HEK293 (cell line): ENCODE measurements at regions not wholly inside any gene's neighbourhood (a gene's known extent, or its start where the extent isn't known, plus 50 kb on each side); places are given as distances from the start of the nearest gene placed in this dataset.

ENCODE experiments used
- CTCF ChIA-PET: fragments of 350-600 bp; formaldehyde crosslinking; extraction: SDS; loops from one replicate; lab custom pipeline; 2021; ENCODE audit warnings: antibody characterized with exemption; lab: Yijun Ruan, JAX
- POLR2A ChIA-PET: fragments of 300-600 bp; formaldehyde crosslinking; extraction: SDS; loops from one replicate; lab custom pipeline; 2020; ENCODE audit warnings: antibody characterized with exemption, inconsistent platforms; lab: Yijun Ruan, JAX
- H3K27ac ChIP-seq: fragments of 200-500 bp; sonication (Bioruptor generic); 2 replicates; pipeline ENCODE4 v1.5.1; 2014; ENCODE audit warnings: low read depth, low read length, control low read depth, inconsistent platforms; ENCODE audit errors: extremely low read depth
- H3K36me3 ChIP-seq, 2 experiments: fragments of 200-500 bp in 1 of 2; sonication (Bioruptor generic) in 1 of 2; 1 replicate in 1 of 2; 2 replicates in 1 of 2; pipeline ENCODE4 v1.5.1; 2014 to 2017; ENCODE audit warnings: inconsistent platforms in 2 of 2, low read length in 2 of 2; ENCODE audit not compliant: control insufficient read depth in 2 of 2, insufficient read depth in 1 of 2
- H3K4me1 ChIP-seq: fragments of 200-500 bp; sonication (Bioruptor generic); 2 replicates; pipeline ENCODE4 v1.5.1; 2014; ENCODE audit warnings: mild to moderate bottlenecking, low read length, inconsistent platforms; ENCODE audit not compliant: control insufficient read depth, insufficient read depth
- H3K4me3 ChIP-seq: 2 replicates; pipeline ENCODE4 v1.5.1; 2011; ENCODE audit warnings: low read depth, mild to moderate bottlenecking, control low read depth, low read length, moderate library complexity
- H3K9me3 ChIP-seq: fragments of 200-500 bp; sonication (Bioruptor generic); 2 replicates; pipeline ENCODE4 v1.5.1; 2014; ENCODE audit warnings: low read depth, low read length, inconsistent platforms; ENCODE audit not compliant: control insufficient read depth, insufficient read depth
- GLIS1 ChIP-seq: fragments of 450-650 bp; formaldehyde crosslinking; IDR thresholded peaks from 2 replicates; pipeline ENCODE4 v1.5.1; 2016; ENCODE audit warnings: missing biosample characterization, missing genetic modification characterization
- HOXA7 ChIP-seq: sonication (generic); formaldehyde crosslinking; IDR thresholded peaks from 2 replicates; pipeline ENCODE4 v1.8.1; 2022; ENCODE audit warnings: missing genetic modification reagents, borderline replicate concordance
- MYNN ChIP-seq: fragments of 450-650 bp; formaldehyde crosslinking; IDR thresholded peaks from 2 replicates; pipeline ENCODE4 v1.5.1; 2016; ENCODE audit warnings: missing biosample characterization, missing genetic modification characterization, borderline replicate concordance
- SP2 ChIP-seq: fragments of 450-650 bp; formaldehyde crosslinking; IDR thresholded peaks from 2 replicates; pipeline ENCODE4 v1.5.1; 2016; ENCODE audit warnings: missing biosample characterization, missing genetic modification characterization
- SP7 ChIP-seq: fragments of 450-650 bp; formaldehyde crosslinking; IDR thresholded peaks from 2 replicates; pipeline ENCODE4 v1.5.1; 2016; ENCODE audit warnings: missing biosample characterization, missing genetic modification characterization
- ZBTB17 ChIP-seq: fragments of 450-650 bp; formaldehyde crosslinking; IDR thresholded peaks from 2 replicates; pipeline ENCODE4 v1.5.1; 2016; ENCODE audit warnings: missing biosample characterization, missing genetic modification characterization
- ZBTB20 ChIP-seq: fragments of 450-650 bp; formaldehyde crosslinking; IDR thresholded peaks from 2 replicates; pipeline ENCODE4 v1.5.1; 2016; ENCODE audit warnings: missing biosample characterization, missing genetic modification characterization
- ZBTB48 ChIP-seq: fragments of 450-650 bp; formaldehyde crosslinking; IDR thresholded peaks from 2 replicates; pipeline ENCODE4 v1.5.1; 2016; ENCODE audit warnings: missing biosample characterization, missing genetic modification characterization
- ZFP3 ChIP-seq: fragments of 450-650 bp; formaldehyde crosslinking; IDR thresholded peaks from 2 replicates; pipeline ENCODE4 v1.5.1; 2016; ENCODE audit warnings: low read depth, missing biosample characterization, missing genetic modification characterization
- ZFP37 ChIP-seq: fragments of 450-650 bp; formaldehyde crosslinking; IDR thresholded peaks from 2 replicates; pipeline ENCODE4 v1.5.1; 2016; ENCODE audit warnings: missing biosample characterization, missing genetic modification characterization
- ZIC2 ChIP-seq: fragments of 450-650 bp; formaldehyde crosslinking; IDR thresholded peaks from 2 replicates; pipeline ENCODE4 v1.5.1; 2016; ENCODE audit warnings: missing biosample characterization, missing genetic modification characterization
- ZNF174 ChIP-seq: fragments of 450-650 bp; formaldehyde crosslinking; IDR thresholded peaks from 2 replicates; pipeline ENCODE4 v1.5.0; 2017; ENCODE audit warnings: missing biosample characterization, mild to moderate bottlenecking, missing genetic modification characterization
- ZNF423 ChIP-seq: fragments of 450-650 bp; formaldehyde crosslinking; IDR thresholded peaks from 2 replicates; pipeline ENCODE4 v1.5.1; 2016; ENCODE audit warnings: missing biosample characterization, missing genetic modification characterization
- ZNF600 ChIP-seq: fragments of 450-650 bp; formaldehyde crosslinking; IDR thresholded peaks from 2 replicates; pipeline ENCODE4 v1.5.1; 2016; ENCODE audit warnings: missing biosample characterization, missing genetic modification characterization
- ZNF660 ChIP-seq: fragments of 450-650 bp; IDR thresholded peaks from 2 replicates; pipeline ENCODE4 v1.5.1; 2018; ENCODE audit warnings: missing biosample characterization, mild to moderate bottlenecking, missing genetic modification characterization
- ZNF843 ChIP-seq: fragments of 450-650 bp; formaldehyde crosslinking; IDR thresholded peaks from 2 replicates; pipeline ENCODE4 v1.5.1; 2016; ENCODE audit warnings: missing biosample characterization, missing genetic modification characterization
- ZSCAN16 ChIP-seq: fragments of 450-650 bp; formaldehyde crosslinking; IDR thresholded peaks from 2 replicates; pipeline ENCODE4 v1.5.1; 2016; ENCODE audit warnings: missing biosample characterization, missing genetic modification characterization
- ZSCAN23 ChIP-seq: fragments of 450-650 bp; formaldehyde crosslinking; IDR thresholded peaks from 2 replicates; pipeline ENCODE4 v1.5.1; 2016; ENCODE audit warnings: missing biosample characterization, missing genetic modification characterization
- ZXDB ChIP-seq: fragments of 450-650 bp; formaldehyde crosslinking; IDR thresholded peaks from 2 replicates; pipeline ENCODE4 v1.5.1; 2016; ENCODE audit warnings: missing biosample characterization, missing genetic modification characterization
- TF ChIP-seq, protein P1 (sequence below): fragments of 450-650 bp; formaldehyde crosslinking; IDR thresholded peaks from 2 replicates; pipeline ENCODE4 v1.5.1; 2016; ENCODE audit warnings: missing biosample characterization, missing genetic modification characterization
- TF ChIP-seq, protein P2 (sequence below): fragments of 450-650 bp; formaldehyde crosslinking; IDR thresholded peaks from 2 replicates; pipeline ENCODE4 v1.5.1; 2016; ENCODE audit warnings: missing biosample characterization, missing genetic modification characterization
- TF ChIP-seq, protein P3 (sequence below): fragments of 450-650 bp; formaldehyde crosslinking; conservative IDR thresholded peaks from 2 replicates; pipeline ENCODE4 v1.5.1; 2016; ENCODE audit warnings: low read depth, missing biosample characterization, missing genetic modification characterization
- TF ChIP-seq, protein P4 (sequence below): fragments of 450-650 bp; formaldehyde crosslinking; IDR thresholded peaks from 2 replicates; pipeline ENCODE4 v1.5.1; 2016; ENCODE audit warnings: missing biosample characterization, missing genetic modification characterization

DNA sequence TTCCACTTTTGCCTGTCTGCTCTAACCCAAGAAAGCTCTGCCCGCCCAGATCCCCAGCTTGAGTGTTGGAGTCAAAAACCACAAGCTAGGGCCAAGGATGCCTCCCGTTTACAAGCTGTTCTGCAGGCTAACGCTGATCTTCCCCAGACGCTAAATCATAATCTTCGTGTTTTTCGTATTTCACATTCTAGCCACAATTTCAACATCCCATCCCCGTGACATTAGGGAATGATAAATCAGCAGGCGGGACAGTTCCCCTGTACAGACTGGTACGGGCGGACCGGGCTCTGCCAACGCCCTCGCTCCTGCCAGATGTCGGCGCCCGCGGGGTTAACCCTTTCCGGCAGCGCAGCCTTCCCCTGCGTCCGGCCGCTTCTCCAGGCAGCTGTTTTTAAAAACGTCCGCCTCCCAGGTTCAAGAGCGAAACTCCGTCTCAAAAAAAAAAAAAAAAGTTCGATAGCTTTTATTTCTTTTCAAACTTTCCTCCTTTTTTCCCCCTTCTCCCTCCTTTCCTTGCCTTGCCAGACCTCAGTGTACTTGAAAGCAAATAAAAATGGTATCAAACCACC, 81.0 kb upstream of the BNC1 start (continued):
- peak; percentile 20; the same call in 1 of the 2 replicates for TF ChIP-seq ZBTB48 (tag by site-specific recombination)
- 0 out of 2 replicates have a peak, but pooled peaks have one; percentile 13 for TF ChIP-seq ZIC2 (tag by site-specific recombination)
- peak; percentile 92 for TF ChIP-seq ZNF600 (tag by site-specific recombination)
- TF ChIP-seq ZBTB17 (tag by site-specific recombination): peak; percentile 28; the same call in 1 of the 2 replicates
- TF ChIP-seq SP2 (tag by site-specific recombination): peak; percentile 29; the same call in 1 of the 2 replicates

DNA sequence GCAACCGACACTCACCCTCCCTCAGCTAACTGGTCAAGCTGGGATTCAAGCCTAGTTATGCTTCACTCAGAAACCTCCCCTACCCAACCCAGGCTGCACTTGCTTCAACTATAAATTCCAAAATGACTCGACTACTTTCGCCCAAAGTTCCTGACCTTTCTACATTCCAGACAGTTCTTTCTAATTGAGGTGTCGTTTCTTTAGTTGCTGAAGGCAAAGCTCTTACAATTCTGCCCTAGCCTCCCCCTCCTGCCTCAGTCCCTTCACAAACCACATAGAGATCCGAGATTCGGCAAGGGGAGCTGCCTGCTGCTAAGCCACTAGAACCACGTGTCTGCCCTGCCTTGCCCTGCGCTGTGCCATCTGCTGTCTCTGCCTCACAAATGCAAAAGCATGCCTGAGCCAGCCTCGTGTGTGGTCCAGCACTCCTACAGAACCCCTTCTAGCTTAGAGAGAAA, 74.7 kb upstream of the SH3GL3 start:
- no peaks in the 10 kb centered on the region for H3K36me3 ChIP-seq
- no peak overlapping the region for H3K27ac ChIP-seq
- ChIA-PET POLR2A (interaction anchor here (0.6 kb wide), 1 partner anchor 130 kb away, joined by 3 read pairs; no protein-coding TSS in a partner anchor), CTCF (interaction anchor here (0.6 to 1.4 kb wide), 3 partner anchors 8 to 125 kb away, joined by 3 to 5 read pairs (median 3); no protein-coding TSS in a partner anchor)
- H3K9me3 ChIP-seq: no peaks in the 10 kb centered on the region
- no peak overlapping the region for H3K4me3 ChIP-seq
- no peak for TF ChIP-seq ZBTB48 (tag by site-specific recombination)
- no peak for TF ChIP-seq ZNF423 (tag by site-specific recombination)
- TF ChIP-seq, protein P1, sequence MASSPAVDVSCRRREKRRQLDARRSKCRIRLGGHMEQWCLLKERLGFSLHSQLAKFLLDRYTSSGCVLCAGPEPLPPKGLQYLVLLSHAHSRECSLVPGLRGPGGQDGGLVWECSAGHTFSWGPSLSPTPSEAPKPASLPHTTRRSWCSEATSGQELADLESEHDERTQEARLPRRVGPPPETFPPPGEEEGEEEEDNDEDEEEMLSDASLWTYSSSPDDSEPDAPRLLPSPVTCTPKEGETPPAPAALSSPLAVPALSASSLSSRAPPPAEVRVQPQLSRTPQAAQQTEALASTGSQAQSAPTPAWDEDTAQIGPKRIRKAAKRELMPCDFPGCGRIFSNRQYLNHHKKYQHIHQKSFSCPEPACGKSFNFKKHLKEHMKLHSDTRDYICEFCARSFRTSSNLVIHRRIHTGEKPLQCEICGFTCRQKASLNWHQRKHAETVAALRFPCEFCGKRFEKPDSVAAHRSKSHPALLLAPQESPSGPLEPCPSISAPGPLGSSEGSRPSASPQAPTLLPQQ (tag by site-specific recombination): no peak
- no peak for TF ChIP-seq ZSCAN16
- no peak for TF ChIP-seq ZFP3
- TF ChIP-seq MYNN (tag by site-specific recombination): no peak
- no peak for TF ChIP-seq SP7 (tag by site-specific recombination)
- no peaks in the 10 kb centered on the region for H3K4me1 ChIP-seq

DNA sequence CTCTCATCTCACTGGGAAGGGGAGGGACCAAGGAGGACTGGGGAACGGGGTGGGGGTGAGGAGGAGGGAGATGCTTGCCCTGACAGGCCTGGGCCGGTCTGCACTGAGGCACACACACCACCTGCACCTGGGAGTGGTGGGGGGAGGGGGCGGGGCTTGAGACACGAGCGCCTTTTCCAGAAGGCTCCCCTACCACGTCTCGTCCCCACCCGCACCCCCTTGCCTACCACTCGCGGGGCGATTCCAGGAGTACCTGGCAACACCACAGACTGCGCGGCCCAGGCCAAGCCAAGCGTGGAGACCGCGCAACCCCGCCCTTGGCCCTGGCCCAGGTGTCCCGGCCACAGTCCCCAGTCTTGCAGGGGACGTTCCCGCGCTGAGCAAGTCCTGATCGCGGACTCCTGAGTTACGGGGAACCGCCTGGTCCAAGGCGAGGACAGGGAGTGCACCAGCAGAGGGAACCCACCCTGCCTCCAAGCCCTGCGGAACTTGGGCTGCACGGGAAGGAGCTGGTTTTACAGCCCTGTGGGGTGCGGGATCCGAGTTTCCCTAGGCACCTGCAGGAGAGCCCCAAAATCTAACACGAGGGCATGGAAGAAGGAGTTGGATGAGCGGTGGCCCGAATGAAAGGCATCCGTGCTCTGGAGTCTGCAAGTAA, 68.1 kb upstream of the SH3GL3 start:
- Histone ChIP-seq H3K9me3 (no peaks in the 10 kb centered on the region), H3K4me3 (no peak overlapping the region), H3K4me1 (no peaks in the 10 kb centered on the region), H3K27ac (no peak overlapping the region), H3K36me3 (no peaks in the 10 kb centered on the region)
- CTCF ChIA-PET: interaction anchor here (0.6 to 3.8 kb wide), 2 partner anchors 95 to 131 kb away, joined by 3 to 63 read pairs; no protein-coding TSS in a partner anchor
- POLR2A ChIA-PET: no interaction called here
- TF ChIP-seq ZNF660 (tag by site-specific recombination): no peak
- TF ChIP-seq ZFP37 (tag by site-specific recombination): no peak
- TF ChIP-seq ZSCAN23: no peak
- no peak for TF ChIP-seq ZNF843
- TF ChIP-seq, protein P2, sequence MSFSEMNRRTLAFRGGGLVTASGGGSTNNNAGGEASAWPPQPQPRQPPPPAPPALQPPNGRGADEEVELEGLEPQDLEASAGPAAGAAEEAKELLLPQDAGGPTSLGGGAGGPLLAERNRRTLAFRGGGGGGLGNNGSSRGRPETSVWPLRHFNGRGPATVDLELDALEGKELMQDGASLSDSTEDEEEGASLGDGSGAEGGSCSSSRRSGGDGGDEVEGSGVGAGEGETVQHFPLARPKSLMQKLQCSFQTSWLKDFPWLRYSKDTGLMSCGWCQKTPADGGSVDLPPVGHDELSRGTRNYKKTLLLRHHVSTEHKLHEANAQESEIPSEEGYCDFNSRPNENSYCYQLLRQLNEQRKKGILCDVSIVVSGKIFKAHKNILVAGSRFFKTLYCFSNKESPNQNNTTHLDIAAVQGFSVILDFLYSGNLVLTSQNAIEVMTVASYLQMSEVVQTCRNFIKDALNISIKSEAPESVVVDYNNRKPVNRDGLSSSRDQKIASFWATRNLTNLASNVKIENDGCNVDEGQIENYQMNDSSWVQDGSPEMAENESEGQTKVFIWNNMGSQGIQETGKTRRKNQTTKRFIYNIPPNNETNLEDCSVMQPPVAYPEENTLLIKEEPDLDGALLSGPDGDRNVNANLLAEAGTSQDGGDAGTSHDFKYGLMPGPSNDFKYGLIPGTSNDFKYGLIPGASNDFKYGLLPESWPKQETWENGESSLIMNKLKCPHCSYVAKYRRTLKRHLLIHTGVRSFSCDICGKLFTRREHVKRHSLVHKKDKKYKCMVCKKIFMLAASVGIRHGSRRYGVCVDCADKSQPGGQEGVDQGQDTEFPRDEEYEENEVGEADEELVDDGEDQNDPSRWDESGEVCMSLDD (tag by site-specific recombination): no peak
- no peak for TF ChIP-seq ZXDB
- no peak for TF ChIP-seq HOXA7 (CRISPR knock-in tag)
- no peak for TF ChIP-seq GLIS1
- TF ChIP-seq ZBTB20: no peak
- TF ChIP-seq, protein P3, sequence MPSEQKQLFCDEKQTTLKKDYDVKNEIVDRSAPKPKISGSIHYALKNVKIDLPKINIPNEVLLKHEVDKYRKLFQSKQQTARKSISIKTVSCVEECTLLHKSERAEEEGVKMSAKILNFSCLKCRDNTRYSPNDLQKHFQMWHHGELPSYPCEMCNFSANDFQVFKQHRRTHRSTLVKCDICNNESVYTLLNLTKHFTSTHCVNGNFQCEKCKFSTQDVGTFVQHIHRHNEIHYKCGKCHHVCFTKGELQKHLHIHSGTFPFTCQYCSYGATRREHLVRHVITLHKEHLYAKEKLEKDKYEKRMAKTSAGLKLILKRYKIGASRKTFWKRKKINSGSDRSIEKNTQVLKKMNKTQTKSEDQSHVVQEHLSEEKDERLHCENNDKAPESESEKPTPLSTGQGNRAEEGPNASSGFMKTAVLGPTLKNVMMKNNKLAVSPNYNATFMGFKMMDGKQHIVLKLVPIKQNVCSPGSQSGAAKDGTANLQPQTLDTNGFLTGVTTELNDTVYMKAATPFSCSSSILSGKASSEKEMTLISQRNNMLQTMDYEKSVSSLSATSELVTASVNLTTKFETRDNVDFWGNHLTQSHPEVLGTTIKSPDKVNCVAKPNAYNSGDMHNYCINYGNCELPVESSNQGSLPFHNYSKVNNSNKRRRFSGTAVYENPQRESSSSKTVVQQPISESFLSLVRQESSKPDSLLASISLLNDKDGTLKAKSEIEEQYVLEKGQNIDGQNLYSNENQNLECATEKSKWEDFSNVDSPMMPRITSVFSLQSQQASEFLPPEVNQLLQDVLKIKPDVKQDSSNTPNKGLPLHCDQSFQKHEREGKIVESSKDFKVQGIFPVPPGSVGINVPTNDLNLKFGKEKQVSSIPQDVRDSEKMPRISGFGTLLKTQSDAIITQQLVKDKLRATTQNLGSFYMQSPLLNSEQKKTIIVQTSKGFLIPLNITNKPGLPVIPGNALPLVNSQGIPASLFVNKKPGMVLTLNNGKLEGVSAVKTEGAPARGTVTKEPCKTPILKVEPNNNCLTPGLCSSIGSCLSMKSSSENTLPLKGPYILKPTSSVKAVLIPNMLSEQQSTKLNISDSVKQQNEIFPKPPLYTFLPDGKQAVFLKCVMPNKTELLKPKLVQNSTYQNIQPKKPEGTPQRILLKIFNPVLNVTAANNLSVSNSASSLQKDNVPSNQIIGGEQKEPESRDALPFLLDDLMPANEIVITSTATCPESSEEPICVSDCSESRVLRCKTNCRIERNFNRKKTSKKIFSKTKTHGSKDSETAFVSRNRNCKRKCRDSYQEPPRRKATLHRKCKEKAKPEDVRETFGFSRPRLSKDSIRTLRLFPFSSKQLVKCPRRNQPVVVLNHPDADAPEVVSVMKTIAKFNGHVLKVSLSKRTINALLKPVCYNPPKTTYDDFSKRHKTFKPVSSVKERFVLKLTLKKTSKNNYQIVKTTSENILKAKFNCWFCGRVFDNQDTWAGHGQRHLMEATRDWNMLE (tag by site-specific recombination): no peak
- TF ChIP-seq, protein P4, sequence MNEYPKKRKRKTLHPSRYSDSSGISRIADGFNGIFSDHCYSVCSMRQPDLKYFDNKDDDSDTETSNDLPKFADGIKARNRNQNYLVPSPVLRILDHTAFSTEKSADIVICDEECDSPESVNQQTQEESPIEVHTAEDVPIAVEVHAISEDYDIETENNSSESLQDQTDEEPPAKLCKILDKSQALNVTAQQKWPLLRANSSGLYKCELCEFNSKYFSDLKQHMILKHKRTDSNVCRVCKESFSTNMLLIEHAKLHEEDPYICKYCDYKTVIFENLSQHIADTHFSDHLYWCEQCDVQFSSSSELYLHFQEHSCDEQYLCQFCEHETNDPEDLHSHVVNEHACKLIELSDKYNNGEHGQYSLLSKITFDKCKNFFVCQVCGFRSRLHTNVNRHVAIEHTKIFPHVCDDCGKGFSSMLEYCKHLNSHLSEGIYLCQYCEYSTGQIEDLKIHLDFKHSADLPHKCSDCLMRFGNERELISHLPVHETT (tag by site-specific recombination): no peak
- no peak for TF ChIP-seq ZNF174 (tag by site-specific recombination)
